Thyroid gland (tissue), 4 donors: ENCODE measurements at regions not wholly inside any gene's neighbourhood (a gene's known extent, or its start where the extent isn't known, plus 50 kb on each side); places are given as distances from the start of the nearest gene placed in this dataset.

Experiments used
- POLR2A ChIP-seq, 2 donors: fragments of 450-650 bp; IDR thresholded peaks; one replicate each; pipeline ENCODE4 v1.6.1; 2017; ENCODE audit warnings: antibody characterized with exemption in 2 of 2, mild to moderate bottlenecking in 2 of 2, moderate library complexity in 1 of 2
- TF ChIP-seq, protein P1 (sequence below), 6 experiments: fragments of 200-600 bp in 3 of 6; fragments of 450-650 bp in 3 of 6; sonication (generic) in 3 of 6; IDR thresholded peaks; one replicate each; pipeline ENCODE4 v1.5.1; 2016 to 2019; ENCODE audit warnings: antibody characterized with exemption in 6 of 6, mild to moderate bottlenecking in 2 of 6, inconsistent platforms in 1 of 6, moderate library complexity in 1 of 6

- TF ChIP-seq, protein P1, sequence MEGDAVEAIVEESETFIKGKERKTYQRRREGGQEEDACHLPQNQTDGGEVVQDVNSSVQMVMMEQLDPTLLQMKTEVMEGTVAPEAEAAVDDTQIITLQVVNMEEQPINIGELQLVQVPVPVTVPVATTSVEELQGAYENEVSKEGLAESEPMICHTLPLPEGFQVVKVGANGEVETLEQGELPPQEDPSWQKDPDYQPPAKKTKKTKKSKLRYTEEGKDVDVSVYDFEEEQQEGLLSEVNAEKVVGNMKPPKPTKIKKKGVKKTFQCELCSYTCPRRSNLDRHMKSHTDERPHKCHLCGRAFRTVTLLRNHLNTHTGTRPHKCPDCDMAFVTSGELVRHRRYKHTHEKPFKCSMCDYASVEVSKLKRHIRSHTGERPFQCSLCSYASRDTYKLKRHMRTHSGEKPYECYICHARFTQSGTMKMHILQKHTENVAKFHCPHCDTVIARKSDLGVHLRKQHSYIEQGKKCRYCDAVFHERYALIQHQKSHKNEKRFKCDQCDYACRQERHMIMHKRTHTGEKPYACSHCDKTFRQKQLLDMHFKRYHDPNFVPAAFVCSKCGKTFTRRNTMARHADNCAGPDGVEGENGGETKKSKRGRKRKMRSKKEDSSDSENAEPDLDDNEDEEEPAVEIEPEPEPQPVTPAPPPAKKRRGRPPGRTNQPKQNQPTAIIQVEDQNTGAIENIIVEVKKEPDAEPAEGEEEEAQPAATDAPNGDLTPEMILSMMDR (IDR thresholded peaks at IDR 0.05) = no peak
- no peak for TF ChIP-seq POLR2A (IDR thresholded peaks at IDR 0.05)
These were observed 836.6 kb upstream of the TMEM132C start for GRCh38 chr12:127430401-127430800.
